Keratinocyte (primary cell): ENCODE measurements at regions not wholly inside any gene's neighbourhood (a gene's known extent, or its start where the extent isn't known, plus 50 kb on each side); places are given as distances from the start of the nearest gene placed in this dataset.

Experiments
- DNase-seq: peaks from one replicate; pipeline ENCODE4 v3.0.0-alpha.2; 2011; ENCODE audit warnings: low read depth, missing footprints, low spot score
- FAIRE-seq: peaks from 2 replicates; lab custom pipeline; 2011; peaks lifted over from hg19 to GRCh38; lab: Jason Lieb, UNC
- H2AFZ ChIP-seq: 2 replicates; pipeline ENCODE4 v1.6.0; 2012; ENCODE audit warnings: low read length, control low read depth, inconsistent platforms; ENCODE audit not compliant: control insufficient read depth
- H3K27ac ChIP-seq: 2 replicates; pipeline ENCODE4 v1.5.1; 2011; ENCODE audit warnings: low read length; ENCODE audit not compliant: control insufficient read depth, insufficient read depth
- H3K27me3 ChIP-seq: 3 replicates; pipeline ENCODE4 v1.6.0; 2011; ENCODE audit warnings: low read length; ENCODE audit not compliant: control insufficient read depth, insufficient read depth; ENCODE audit errors: extremely low read depth
- H3K36me3 ChIP-seq, 2 experiments: 2 replicates in 1 of 2; 3 replicates in 1 of 2; pipeline ENCODE4 v1.5.1; 2011; ENCODE audit warnings: low read length in 2 of 2, mild to moderate bottlenecking in 1 of 2; ENCODE audit not compliant: control insufficient read depth in 2 of 2, insufficient read depth in 2 of 2; ENCODE audit errors: extremely low read depth in 1 of 2
- H3K4me1 ChIP-seq: 3 replicates; pipeline ENCODE4 v1.5.1; 2011; ENCODE audit warnings: low read length; ENCODE audit not compliant: control insufficient read depth, insufficient read depth; ENCODE audit errors: extremely low read depth
- H3K4me2 ChIP-seq: 3 replicates; pipeline ENCODE4 v1.6.0; 2011; ENCODE audit warnings: low read depth, low read length; ENCODE audit not compliant: control insufficient read depth, insufficient read depth; ENCODE audit errors: extremely low read depth
- H3K4me3 ChIP-seq, 3 experiments: fragments of 200-600 bp in 1 of 3; sonication (generic) in 1 of 3; 2 replicates in 2 of 3; 3 replicates in 1 of 3; pipeline ENCODE4 v1.5.1; 2011 to 2016; ENCODE audit warnings: low read length in 3 of 3, mild to moderate bottlenecking in 3 of 3, control low read depth in 2 of 3, inconsistent platforms in 1 of 3, low read depth in 1 of 3, mixed read lengths in 1 of 3, mixed run types in 1 of 3, moderate library complexity in 1 of 3; ENCODE audit not compliant: control insufficient read depth in 2 of 3, insufficient read depth in 2 of 3; ENCODE audit errors: extremely low read depth in 1 of 3
- H3K79me2 ChIP-seq: 2 replicates; pipeline ENCODE4 v1.6.0; 2012; ENCODE audit warnings: low read length; ENCODE audit not compliant: control insufficient read depth, insufficient read depth
- H3K9ac ChIP-seq: 3 replicates; pipeline ENCODE4 v1.6.0; 2011; ENCODE audit warnings: low read length; ENCODE audit not compliant: control insufficient read depth, insufficient read depth; ENCODE audit errors: extremely low read depth
- H3K9me1 ChIP-seq: 3 replicates; pipeline ENCODE4 v1.6.0; 2011; ENCODE audit warnings: low read length; ENCODE audit not compliant: control insufficient read depth, insufficient read depth; ENCODE audit errors: extremely low read depth
- H3K9me3 ChIP-seq: 2 replicates; pipeline ENCODE4 v1.5.1; 2012; ENCODE audit warnings: low read depth, low read length; ENCODE audit not compliant: control insufficient read depth
- H4K20me1 ChIP-seq: 3 replicates; pipeline ENCODE4 v1.6.0; 2011; ENCODE audit warnings: low read length; ENCODE audit not compliant: control insufficient read depth, insufficient read depth; ENCODE audit errors: extremely low read depth
- CTCF ChIP-seq, 3 experiments: IDR thresholded peaks in 1 of 3; conservative IDR thresholded peaks in 1 of 3; optimal IDR thresholded peaks in 1 of 3; 2 replicates in 2 of 3; 3 replicates in 1 of 3; pipeline versions ENCODE3 to v1.5.1; 2011; ENCODE audit warnings: low read length in 3 of 3, mild to moderate bottlenecking in 3 of 3, moderate library complexity in 2 of 3, control low read depth in 1 of 3, inconsistent platforms in 1 of 3; ENCODE audit not compliant: insufficient read depth in 2 of 3; ENCODE audit errors: extremely low read depth in 1 of 3
- EZH2 ChIP-seq: IDR thresholded peaks from one replicate; pipeline ENCODE4 v1.6.1; 2012; ENCODE audit warnings: inconsistent platforms, mild to moderate bottlenecking, low read length, moderate library complexity
- dilution Hi-C: fragments of 300-500 bp; cut with MboI; formaldehyde crosslinking; loops from one replicate; pipeline ENCODE4 v1.7.0; 2020; ENCODE audit warnings: low sequenced_read_pairs; ENCODE audit not compliant: extremely low pct_ligation_motif_present

GRCh38 chr5:29715167-29715566 lies 1478.3 kb upstream of the CDH6 start:
- TF ChIP-seq EZH2: no peak
- no peak for TF ChIP-seq CTCF (optimal IDR thresholded peaks at IDR 0.05 in 1 of 3, IDR thresholded peaks at IDR 0.05 in 1 of 3, conservative IDR thresholded peaks at IDR 0.05 in 1 of 3; ENCODE audit: extremely low read depth in 1 of 3, insufficient read depth in 2 of 3, low read length in 3 of 3)
- H3K36me3 ChIP-seq: no peaks in the 10 kb centered on the region
- no peaks in the 10 kb centered on the region for H3K27me3 ChIP-seq
- no peak overlapping the region for H3K9ac ChIP-seq
- H3K9me3 ChIP-seq: no peaks in the 10 kb centered on the region
- FAIRE-seq (no peak), DNase-seq (no peak)
- H2AFZ ChIP-seq: no peak overlapping the region
- H3K27ac ChIP-seq: no peak overlapping the region
- no peak overlapping the region for H3K4me3 ChIP-seq
- no peak overlapping the region for H3K4me2 ChIP-seq
- H4K20me1 ChIP-seq: no peaks in the 10 kb centered on the region
- H3K79me2 ChIP-seq: no peaks in the 10 kb centered on the region
- H3K9me1 ChIP-seq: no peaks in the 10 kb centered on the region
- dilution Hi-C loops: no loop called here
- H3K4me1 ChIP-seq: no peaks in the 10 kb centered on the region

GRCh38 chr5:29702875-29703274 lies 1490.6 kb upstream of the CDH6 start:
- dilution Hi-C loops: no loop called here
- Histone ChIP-seq H3K9me1 (no peaks in the 10 kb centered on the region), H3K4me1 (no peaks in the 10 kb centered on the region), H3K79me2 (no peaks in the 10 kb centered on the region), H3K27me3 (no peaks in the 10 kb centered on the region), H3K27ac (no peak overlapping the region), H2AFZ (no peak overlapping the region), H3K36me3 (no peaks in the 10 kb centered on the region), H3K4me2 (no peak overlapping the region), H3K9me3 (no peaks in the 10 kb centered on the region), H4K20me1 (no peaks in the 10 kb centered on the region), H3K4me3 (no peak overlapping the region), H3K9ac (no peak overlapping the region)
- TF ChIP-seq EZH2 (no peak), CTCF (optimal IDR thresholded peaks at IDR 0.05 in 1 of 3, IDR thresholded peaks at IDR 0.05 in 1 of 3, conservative IDR thresholded peaks at IDR 0.05 in 1 of 3; ENCODE audit: extremely low read depth in 1 of 3, insufficient read depth in 2 of 3, low read length in 3 of 3) (no peak)
- no peak for DNase-seq
- no peak for FAIRE-seq
